Caco-2 (cell line): ENCODE measurements at regions not wholly inside any gene's neighbourhood (a gene's known extent, or its start where the extent isn't known, plus 50 kb on each side); places are given as distances from the start of the nearest gene placed in this dataset.

Experiments
- BruUV-seq: library from RNA; stranded (reverse); fragments of 400-500 nt; replicated peaks from 2 replicates; lab custom pipeline; 2021; lab: Mats Ljungman, UMichigan
- CTCF ChIA-PET: fragments of 300-600 bp; sonication (Branson Sonifier 250); formaldehyde crosslinking; loops from one replicate; lab custom pipeline; 2022; ENCODE audit warnings: antibody characterized with exemption; lab: Charles Lee
- POLR2A ChIA-PET: fragments of 300-600 bp; sonication (Branson Sonifier 250); formaldehyde crosslinking; loops from one replicate; lab custom pipeline; 2022; ENCODE audit warnings: antibody characterized with exemption; lab: Charles Lee
- DNase-seq, 2 experiments: peaks; one replicate each; pipeline versions ENCODE4 v3.0.0 to v3.0.0-alpha.2; 2020 to 2022
- H3K27me3 ChIP-seq: replicated peaks from 2 replicates; pipeline ENCODE4 v1.6.0; 2011; ENCODE audit warnings: low read length; ENCODE audit not compliant: control insufficient read depth, insufficient read depth
- H3K36me3 ChIP-seq: 2 replicates; pipeline ENCODE4 v1.5.1; 2011; ENCODE audit warnings: low read length; ENCODE audit not compliant: control insufficient read depth, insufficient read depth
- H3K4me1 ChIP-seq: fragments of 250-450 bp; sonication (Bioruptor Pico); 2 replicates; pipeline ENCODE4 v1.5.1; 2020; ENCODE audit warnings: mild to moderate bottlenecking
- H3K4me3 ChIP-seq: 2 replicates; pipeline ENCODE4 v1.5.1; 2011; ENCODE audit warnings: low read depth, mild to moderate bottlenecking, control low read depth, low read length
- H3K9me3 ChIP-seq: fragments of 250-450 bp; sonication (Bioruptor Pico); 2 replicates; pipeline ENCODE4 v1.5.1; 2020; ENCODE audit warnings: mild to moderate bottlenecking, moderate library complexity
- H3K27ac Mint-ChIP-seq: one replicate; pipeline ENCODE4 v1.8.0; 2022; ENCODE audit warnings: mixed read lengths; ENCODE audit not compliant: unreplicated experiment
- H3K27me3 Mint-ChIP-seq: one replicate; pipeline ENCODE4 v1.8.0; 2022; ENCODE audit warnings: mixed read lengths; ENCODE audit not compliant: insufficient read depth, unreplicated experiment
- H3K36me3 Mint-ChIP-seq: one replicate; pipeline ENCODE4 v1.8.0; 2022; ENCODE audit warnings: mild to moderate bottlenecking, mixed read lengths; ENCODE audit not compliant: insufficient read depth, unreplicated experiment
- H3K4me1 Mint-ChIP-seq: one replicate; pipeline ENCODE4 v1.8.0; 2022; ENCODE audit warnings: low read depth, mixed read lengths; ENCODE audit not compliant: unreplicated experiment
- H3K4me3 Mint-ChIP-seq: one replicate; pipeline ENCODE4 v1.8.0; 2022; ENCODE audit warnings: mild to moderate bottlenecking, moderate library complexity, mixed read lengths; ENCODE audit not compliant: unreplicated experiment
- H3K9me3 Mint-ChIP-seq: one replicate; pipeline ENCODE4 v1.8.0; 2022; ENCODE audit warnings: mixed read lengths; ENCODE audit not compliant: unreplicated experiment
- CTCF ChIP-seq, 2 experiments: fragments of 200-600 bp in 1 of 2; IDR thresholded peaks; 1 replicate in 1 of 2; 2 replicates in 1 of 2; pipeline versions ENCODE4 v1.5.1 to v1.8.0; 2011 to 2022; ENCODE audit warnings: antibody characterized with exemption in 1 of 2, control low read depth in 1 of 2, inconsistent platforms in 1 of 2, low read depth in 1 of 2, low read length in 1 of 2, mild to moderate bottlenecking in 1 of 2, moderate library complexity in 1 of 2; ENCODE audit not compliant: insufficient read depth in 1 of 2, severe bottlenecking in 1 of 2, unreplicated experiment in 1 of 2
- intact Hi-C: fragments of 100-400 bp; cut with micrococcal nuclease; formaldehyde crosslinking; loops from one replicate; pipeline ENCODE4 v1.10.0; 2022; ENCODE audit not compliant: unreplicated experiment

GRCh38 chr5:29208024-29208423 is 1985.5 kb upstream of the CDH6 start:
- Histone ChIP-seq H3K4me3 (no peak overlapping the region), H3K9me3 (no peaks in the 10 kb centered on the region), H3K27me3 (no peaks in the 10 kb centered on the region), H3K4me1 (no peaks in the 10 kb centered on the region), H3K36me3 (no peaks in the 10 kb centered on the region)
- POLR2A ChIA-PET: no interaction called here
- H3K27ac Mint-ChIP-seq: no peak overlapping the region
- CTCF ChIA-PET: no interaction called here
- BruUV-seq: no TSS peak
- intact Hi-C loops: no loop called here
- H3K27me3 Mint-ChIP-seq: no peaks in the 10 kb centered on the region
- no peak for DNase-seq
- H3K4me3 Mint-ChIP-seq: no peak overlapping the region
- peaks cover 4% of the 10 kb centered on the region for H3K9me3 Mint-ChIP-seq
- no peaks in the 10 kb centered on the region for H3K36me3 Mint-ChIP-seq
- TF ChIP-seq CTCF (IDR thresholded peaks at IDR 0.05; ENCODE audit: insufficient read depth in 1 of 2, low read depth in 1 of 2, low read length in 1 of 2, severe bottlenecking in 1 of 2, unreplicated experiment in 1 of 2): no peak
- H3K4me1 Mint-ChIP-seq: peaks cover 2% of the 10 kb centered on the region

GRCh38 chr5:29203049-29203448 is 1990.4 kb upstream of the CDH6 start:
- no peaks in the 10 kb centered on the region for H3K9me3 ChIP-seq
- Mint-ChIP-seq H3K27ac (no peak overlapping the region), H3K4me3 (no peak overlapping the region), H3K9me3 (no peaks in the 10 kb centered on the region), H3K27me3 (no peaks in the 10 kb centered on the region), H3K36me3 (no peaks in the 10 kb centered on the region), H3K4me1 (no peaks in the 10 kb centered on the region)
- no peaks in the 10 kb centered on the region for H3K36me3 ChIP-seq
- ChIA-PET CTCF (no interaction called here), POLR2A (no interaction called here)
- TF ChIP-seq CTCF (IDR thresholded peaks at IDR 0.05; ENCODE audit: insufficient read depth in 1 of 2, low read depth in 1 of 2, low read length in 1 of 2, severe bottlenecking in 1 of 2, unreplicated experiment in 1 of 2): no peak
- H3K4me1 ChIP-seq: no peaks in the 10 kb centered on the region
- DNase-seq: no peak
- intact Hi-C loops: no loop called here
- no TSS peak for BruUV-seq
- H3K4me3 ChIP-seq: no peak overlapping the region
- H3K27me3 ChIP-seq: no peaks in the 10 kb centered on the region

GRCh38 chr5:29197631-29198454 is 1995.6 kb upstream of the CDH6 start:
- CTCF ChIA-PET: interaction anchor here (0.6 kb wide), 1 partner anchor 74 kb away, joined by 4 read pairs; no protein-coding TSS in a partner anchor
- no peaks in the 10 kb centered on the region for H3K27me3 Mint-ChIP-seq
- no peaks in the 10 kb centered on the region for H3K36me3 Mint-ChIP-seq
- no peak overlapping the region for H3K4me3 Mint-ChIP-seq
- H3K9me3 Mint-ChIP-seq: no peaks in the 10 kb centered on the region
- POLR2A ChIA-PET: no interaction called here
- Histone ChIP-seq H3K9me3 (no peaks in the 10 kb centered on the region), H3K36me3 (no peaks in the 10 kb centered on the region), H3K4me3 (no peak overlapping the region), H3K27me3 (no peaks in the 10 kb centered on the region), H3K4me1 (no peaks in the 10 kb centered on the region)
- intact Hi-C loops: no loop called here
- H3K4me1 Mint-ChIP-seq: no peaks in the 10 kb centered on the region
- H3K27ac Mint-ChIP-seq: no peak overlapping the region
- TF ChIP-seq CTCF (IDR thresholded peaks at IDR 0.05; ENCODE audit: insufficient read depth in 1 of 2, low read depth in 1 of 2, low read length in 1 of 2, severe bottlenecking in 1 of 2, unreplicated experiment in 1 of 2): no peak
- BruUV-seq: no TSS peak
- no peak for DNase-seq
